ENCODE measurements at regions not wholly inside any gene's neighbourhood (a gene's known extent, or its start where the extent isn't known, plus 50 kb on each side); places are given as distances from the start of the nearest gene placed in this dataset.

- Mint-ChIP-seq H3K4me1 (ENCODE audit: low read depth, unreplicated experiment) (no peaks in the 10 kb centered on the region), H3K9me3 (ENCODE audit: unreplicated experiment) (no peaks in the 10 kb centered on the region), H3K36me3 (ENCODE audit: low read depth, unreplicated experiment) (no peaks in the 10 kb centered on the region), H3K27me3 (ENCODE audit: low read depth, unreplicated experiment) (peaks cover 31% of the 10 kb centered on the region), H3K4me3 (ENCODE audit: unreplicated experiment) (no peak overlapping the region), H3K27ac (ENCODE audit: unreplicated experiment) (no peak overlapping the region)
- Histone ChIP-seq H2AFZ (ENCODE audit: low read depth, low read length) (no peak overlapping the region), H3K4me3 (ENCODE audit: insufficient read depth, low read depth, low read length) (no peak overlapping the region), H3K27ac (ENCODE audit: low read depth, low read length) (no peak overlapping the region), H4K20me1 (ENCODE audit: insufficient read depth, low read length) (no peaks in the 10 kb centered on the region), H3K79me2 (ENCODE audit: insufficient read depth, low read length) (no peaks in the 10 kb centered on the region), H3K4me1 (ENCODE audit: insufficient read depth, low read length) (no peaks in the 10 kb centered on the region), H3K4me2 (ENCODE audit: low read length) (no peak overlapping the region), H3K9me3 (ENCODE audit: insufficient read depth, low read depth, low read length) (no peaks in the 10 kb centered on the region), H3K9ac (ENCODE audit: low read length) (no peak overlapping the region), H3K36me3 (ENCODE audit: insufficient read depth, low read length) (no peaks in the 10 kb centered on the region), H3K27me3 (ENCODE audit: insufficient read depth, low read length) (peaks cover 13% of the 10 kb centered on the region)
- DNase-seq (ENCODE audit: low read depth) (no peak), FAIRE-seq (no peak)
- TF ChIP-seq CTCF (IDR thresholded peaks at IDR 0.05; ENCODE audit: insufficient read depth, low read depth, low read length) (no peak), EZH2 (IDR thresholded peaks at IDR 0.05; ENCODE audit: insufficient read depth, low read length) (no peak)
Observed at GRCh38 chr17:27950995-27951394, 57.8 kb upstream of the LYRM9 start.

- no peaks in the 10 kb centered on the region for H3K36me3 ChIP-seq (ENCODE audit: insufficient read depth, low read length)
- H3K27ac ChIP-seq (ENCODE audit: low read depth, low read length): no peak overlapping the region
- no peaks in the 10 kb centered on the region for H3K9me3 ChIP-seq (ENCODE audit: insufficient read depth, low read depth, low read length)
- H3K79me2 ChIP-seq (ENCODE audit: insufficient read depth, low read length): no peaks in the 10 kb centered on the region
- peaks cover 10% of the 10 kb centered on the region for H3K27me3 ChIP-seq (ENCODE audit: insufficient read depth, low read length)
- no peak for DNase-seq (ENCODE audit: low read depth)
- Mint-ChIP-seq H3K4me1 (ENCODE audit: low read depth, unreplicated experiment) (peaks cover 2% of the 10 kb centered on the region), H3K4me3 (ENCODE audit: unreplicated experiment) (no peak overlapping the region), H3K27ac (ENCODE audit: unreplicated experiment) (no peak overlapping the region), H3K27me3 (ENCODE audit: low read depth, unreplicated experiment) (peaks cover 26% of the 10 kb centered on the region), H3K9me3 (ENCODE audit: unreplicated experiment) (no peaks in the 10 kb centered on the region), H3K36me3 (ENCODE audit: low read depth, unreplicated experiment) (no peaks in the 10 kb centered on the region)
- no peaks in the 10 kb centered on the region for H4K20me1 ChIP-seq (ENCODE audit: insufficient read depth, low read length)
- no peak overlapping the region for H3K4me3 ChIP-seq (ENCODE audit: insufficient read depth, low read depth, low read length)
- no peak overlapping the region for H2AFZ ChIP-seq (ENCODE audit: low read depth, low read length)
- no peak overlapping the region for H3K9ac ChIP-seq (ENCODE audit: low read length)
- FAIRE-seq: no peak
- H3K4me1 ChIP-seq (ENCODE audit: insufficient read depth, low read length): no peaks in the 10 kb centered on the region
- no peak overlapping the region for H3K4me2 ChIP-seq (ENCODE audit: low read length)
- TF ChIP-seq CTCF (IDR thresholded peaks at IDR 0.05; ENCODE audit: insufficient read depth, low read depth, low read length) (no peak), EZH2 (IDR thresholded peaks at IDR 0.05; ENCODE audit: insufficient read depth, low read length) (no peak)
Observed at GRCh38 chr17:27951872-27952271, 58.7 kb upstream of the LYRM9 start.

- no peak for DNase-seq (ENCODE audit: low read depth)
- H3K36me3 Mint-ChIP-seq (ENCODE audit: low read depth, unreplicated experiment): no peaks in the 10 kb centered on the region
- no peak overlapping the region for H3K27ac Mint-ChIP-seq (ENCODE audit: unreplicated experiment)
Observed at GRCh38 chr17:27952366-27952765, 59.2 kb upstream of the LYRM9 start.

More at GRCh38 chr17:27952366-27952765, 59.2 kb upstream of the LYRM9 start:
- Histone ChIP-seq H4K20me1 (ENCODE audit: insufficient read depth, low read length) (no peaks in the 10 kb centered on the region), H3K4me1 (ENCODE audit: insufficient read depth, low read length) (no peaks in the 10 kb centered on the region), H3K9me3 (ENCODE audit: insufficient read depth, low read depth, low read length) (no peaks in the 10 kb centered on the region), H3K4me2 (ENCODE audit: low read length) (no peak overlapping the region), H3K27me3 (ENCODE audit: insufficient read depth, low read length) (peaks cover 10% of the 10 kb centered on the region), H3K9ac (ENCODE audit: low read length) (no peak overlapping the region), H3K79me2 (ENCODE audit: insufficient read depth, low read length) (no peaks in the 10 kb centered on the region), H2AFZ (ENCODE audit: low read depth, low read length) (no peak overlapping the region), H3K27ac (ENCODE audit: low read depth, low read length) (no peak overlapping the region), H3K4me3 (ENCODE audit: insufficient read depth, low read depth, low read length) (no peak overlapping the region), H3K36me3 (ENCODE audit: insufficient read depth, low read length) (no peaks in the 10 kb centered on the region)
- peaks cover 5% of the 10 kb centered on the region for H3K4me1 Mint-ChIP-seq (ENCODE audit: low read depth, unreplicated experiment)
- TF ChIP-seq CTCF (IDR thresholded peaks at IDR 0.05; ENCODE audit: insufficient read depth, low read depth, low read length): no peak
- TF ChIP-seq EZH2 (IDR thresholded peaks at IDR 0.05; ENCODE audit: insufficient read depth, low read length): no peak
- FAIRE-seq: no peak
- peaks cover 26% of the 10 kb centered on the region for H3K27me3 Mint-ChIP-seq (ENCODE audit: low read depth, unreplicated experiment)
- H3K4me3 Mint-ChIP-seq (ENCODE audit: unreplicated experiment): no peak overlapping the region
- no peaks in the 10 kb centered on the region for H3K9me3 Mint-ChIP-seq (ENCODE audit: unreplicated experiment)
